CD14-positive monocyte (primary cell): ENCODE measurements at regions not wholly inside any gene's neighbourhood (a gene's known extent, or its start where the extent isn't known, plus 50 kb on each side); places are given as distances from the start of the nearest gene placed in this dataset.

ENCODE experiments used
- DNase-seq, 3 donors: peaks; one replicate each; pipeline ENCODE4 v3.0.0-alpha.2; 2011 to 2022
- H2AFZ ChIP-seq: 2 replicates; pipeline ENCODE4 v1.6.0; 2012; ENCODE audit warnings: mild to moderate bottlenecking, low read depth, low read length, inconsistent platforms; ENCODE audit not compliant: insufficient read depth, poor library complexity, severe bottlenecking
- H3K27ac ChIP-seq, 2 donors: 1 replicate in 1 of 2; 2 replicates in 1 of 2; pipeline ENCODE4 v1.5.1; 2012 to 2013; ENCODE audit warnings: low read length in 2 of 2, control low read depth in 1 of 2, inconsistent platforms in 1 of 2, low read depth in 1 of 2, mild to moderate bottlenecking in 1 of 2
- H3K27me3 ChIP-seq, 2 donors: one replicate each; pipeline versions ENCODE4 v1.6.0 to v1.6.1; 2011 to 2013; ENCODE audit warnings: low read length in 2 of 2; ENCODE audit not compliant: control insufficient read depth in 2 of 2, insufficient read depth in 2 of 2
- H3K36me3 ChIP-seq, 2 donors: replicated peaks in 1 of 2; 1 replicate in 1 of 2; 2 replicates in 1 of 2; pipeline versions ENCODE4 v1.5.1 to v1.6.1; 2012 to 2013; ENCODE audit warnings: low read length in 2 of 2, control low read depth in 1 of 2, inconsistent platforms in 1 of 2, mild to moderate bottlenecking in 1 of 2; ENCODE audit not compliant: insufficient read depth in 2 of 2, control insufficient read depth in 1 of 2
- H3K4me1 ChIP-seq, 2 donors: 1 replicate in 1 of 2; 2 replicates in 1 of 2; pipeline versions ENCODE4 v1.5.1 to v1.6.1; 2012 to 2013; ENCODE audit warnings: low read length in 2 of 2, control low read depth in 1 of 2, inconsistent platforms in 1 of 2, mild to moderate bottlenecking in 1 of 2, moderate library complexity in 1 of 2; ENCODE audit not compliant: insufficient read depth in 2 of 2, control insufficient read depth in 1 of 2
- H3K4me2 ChIP-seq: replicated peaks from 2 replicates; pipeline ENCODE3; 2012; ENCODE audit warnings: low read length, moderate library complexity, mild to moderate bottlenecking; ENCODE audit not compliant: poor library complexity, severe bottlenecking; ENCODE audit errors: extremely low read depth
- H3K4me3 ChIP-seq, 3 experiments: fragments of 200-600 bp in 1 of 3; sonication (generic) in 1 of 3; replicated peaks in 1 of 3; 1 replicate in 2 of 3; 2 replicates in 1 of 3; pipeline ENCODE4 v1.5.1; 2011 to 2013; ENCODE audit warnings: low read length in 3 of 3, mild to moderate bottlenecking in 3 of 3, control low read depth in 2 of 3, low read depth in 2 of 3, inconsistent platforms in 1 of 3, moderate library complexity in 1 of 3
- H3K79me2 ChIP-seq: 2 replicates; pipeline ENCODE4 v1.6.0; 2012; ENCODE audit warnings: mild to moderate bottlenecking, control low read depth, inconsistent platforms, low read length, moderate library complexity; ENCODE audit not compliant: insufficient read depth
- H3K9ac ChIP-seq: 2 replicates; pipeline ENCODE4 v1.6.0; 2017; ENCODE audit warnings: low read length, mild to moderate bottlenecking; ENCODE audit not compliant: insufficient read depth, poor library complexity, severe bottlenecking
- H3K9me3 ChIP-seq, 2 donors: replicated peaks in 1 of 2; 1 replicate in 1 of 2; 2 replicates in 1 of 2; pipeline versions ENCODE4 v1.5.1 to v1.6.1; 2012 to 2013; ENCODE audit warnings: low read length in 2 of 2, control low read depth in 1 of 2; ENCODE audit not compliant: control insufficient read depth in 1 of 2, insufficient read depth in 1 of 2
- H4K20me1 ChIP-seq: 2 replicates; pipeline ENCODE4 v1.6.0; 2012; ENCODE audit warnings: mild to moderate bottlenecking, low read length, control low read depth, moderate library complexity; ENCODE audit not compliant: insufficient read depth
- H3K27ac Mint-ChIP-seq, 7 donors: one replicate each; pipeline ENCODE4 v1.8.0; 2020; ENCODE audit warnings: mild to moderate bottlenecking in 7 of 7, mixed read lengths in 7 of 7, moderate library complexity in 6 of 7, inconsistent platforms in 2 of 7
- H3K27me3 Mint-ChIP-seq, 3 donors: one replicate each; pipeline ENCODE4 v1.8.0; 2021 to 2022; ENCODE audit warnings: low read depth in 3 of 3, mild to moderate bottlenecking in 3 of 3, mixed read lengths in 3 of 3, moderate library complexity in 3 of 3, inconsistent platforms in 1 of 3
- H3K36me3 Mint-ChIP-seq, 2 donors: one replicate each; pipeline ENCODE4 v1.8.0; 2020; ENCODE audit warnings: mixed read lengths in 2 of 2, inconsistent platforms in 1 of 2, mild to moderate bottlenecking in 1 of 2
- H3K4me1 Mint-ChIP-seq: one replicate; pipeline ENCODE4 v1.8.0; 2020; ENCODE audit warnings: mild to moderate bottlenecking, mixed read lengths
- H3K4me3 Mint-ChIP-seq, 2 donors: one replicate each; pipeline ENCODE4 v1.8.0; 2020; ENCODE audit warnings: mild to moderate bottlenecking in 2 of 2, mixed read lengths in 2 of 2, moderate library complexity in 1 of 2
- H3K9me3 Mint-ChIP-seq, 7 donors: one replicate each; pipeline ENCODE4 v1.8.0; 2020 to 2022; ENCODE audit warnings: mixed read lengths in 7 of 7, mild to moderate bottlenecking in 6 of 7, moderate library complexity in 6 of 7, inconsistent platforms in 2 of 7
- WGBS: methylation state at CpG from one replicate; pipeline ENCODE4 v1.1.5; 2013; ENCODE audit warnings: missing lambda C conversion rate; ENCODE audit not compliant: insufficient coverage; 5-methylcytosine and 5-hydroxymethylcytosine counted together
- intact Hi-C, 2 donors: fragments of 100-400 bp; cut with micrococcal nuclease; formaldehyde crosslinking; loops; one replicate each; pipeline versions ENCODE4 v1.15.0 to v1.15.1; 2023
- TF ChIP-seq, protein P1 (sequence below): fragments of 200-600 bp; IDR thresholded peaks from one replicate; pipeline ENCODE4 v1.8.0; 2022; ENCODE audit warnings: antibody characterized with exemption, mild to moderate bottlenecking

- Histone ChIP-seq H3K9ac (no peak overlapping the region), H3K4me1 (no peaks in the 10 kb centered on the region), H3K27ac (no peak overlapping the region), H2AFZ (no peak overlapping the region), H3K4me3 (no peak overlapping the region), H3K36me3 (no peaks in the 10 kb centered on the region), H3K27me3 (no peaks in the 10 kb centered on the region), H4K20me1 (no peaks in the 10 kb centered on the region), H3K4me2 (no peak overlapping the region), H3K9me3 (peaks cover 0 to 5% of the 10 kb centered on the region in 2 donors), H3K79me2 (no peaks in the 10 kb centered on the region)
- Mint-ChIP-seq H3K36me3 (no peaks in the 10 kb centered on the region), H3K4me1 (no peaks in the 10 kb centered on the region), H3K4me3 (no peak overlapping the region), H3K27ac (no peak overlapping the region), H3K27me3 (peaks cover 0 to 3% (median 0%) of the 10 kb centered on the region in 3 donors), H3K9me3 (peaks cover 3 to 21% (median 5%) of the 10 kb centered on the region in 7 donors)
- intact Hi-C loops = no loop called here
- 79% methylated on average over 6 of the region's 8 CpGs for WGBS
- TF ChIP-seq, protein P1, sequence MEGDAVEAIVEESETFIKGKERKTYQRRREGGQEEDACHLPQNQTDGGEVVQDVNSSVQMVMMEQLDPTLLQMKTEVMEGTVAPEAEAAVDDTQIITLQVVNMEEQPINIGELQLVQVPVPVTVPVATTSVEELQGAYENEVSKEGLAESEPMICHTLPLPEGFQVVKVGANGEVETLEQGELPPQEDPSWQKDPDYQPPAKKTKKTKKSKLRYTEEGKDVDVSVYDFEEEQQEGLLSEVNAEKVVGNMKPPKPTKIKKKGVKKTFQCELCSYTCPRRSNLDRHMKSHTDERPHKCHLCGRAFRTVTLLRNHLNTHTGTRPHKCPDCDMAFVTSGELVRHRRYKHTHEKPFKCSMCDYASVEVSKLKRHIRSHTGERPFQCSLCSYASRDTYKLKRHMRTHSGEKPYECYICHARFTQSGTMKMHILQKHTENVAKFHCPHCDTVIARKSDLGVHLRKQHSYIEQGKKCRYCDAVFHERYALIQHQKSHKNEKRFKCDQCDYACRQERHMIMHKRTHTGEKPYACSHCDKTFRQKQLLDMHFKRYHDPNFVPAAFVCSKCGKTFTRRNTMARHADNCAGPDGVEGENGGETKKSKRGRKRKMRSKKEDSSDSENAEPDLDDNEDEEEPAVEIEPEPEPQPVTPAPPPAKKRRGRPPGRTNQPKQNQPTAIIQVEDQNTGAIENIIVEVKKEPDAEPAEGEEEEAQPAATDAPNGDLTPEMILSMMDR = no peak
- DNase-seq = no peak
These were observed 738.3 kb upstream of the EEF2KMT start for GRCh38 chr16:5835876-5836275.

DNA sequence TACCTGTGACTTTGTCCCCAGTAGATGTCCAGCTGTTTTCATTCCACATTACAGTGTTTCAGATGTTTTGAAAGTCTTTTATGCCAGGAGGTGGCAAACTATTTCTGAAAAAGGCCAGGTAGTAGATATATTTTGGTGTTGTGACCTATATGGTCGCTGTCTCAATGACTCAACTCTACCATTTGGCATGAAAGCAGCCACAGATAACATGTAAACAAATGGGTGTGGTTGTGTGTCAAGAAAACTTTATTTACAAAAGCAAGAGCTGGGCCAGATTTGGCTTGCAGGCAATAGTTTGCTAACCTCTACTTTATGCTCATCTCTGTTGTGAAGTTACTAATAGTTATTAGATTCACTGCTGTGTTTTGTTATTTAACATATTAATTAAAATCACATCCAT, 728.7 kb upstream of the EEF2KMT start:
- Histone ChIP-seq H4K20me1 (no peaks in the 10 kb centered on the region), H3K79me2 (no peaks in the 10 kb centered on the region), H3K27me3 (no peaks in the 10 kb centered on the region), H3K4me2 (no peak overlapping the region), H3K27ac (no peak overlapping the region), H3K4me3 (no peak overlapping the region), H3K9me3 (no peaks in the 10 kb centered on the region), H3K9ac (no peak overlapping the region), H3K4me1 (no peaks in the 10 kb centered on the region), H3K36me3 (no peaks in the 10 kb centered on the region), H2AFZ (no peak overlapping the region)
- no CpG with 5 or more reads among the region's 1 CpG for WGBS
- intact Hi-C loops = no loop called here
- no peak for DNase-seq
- H3K27ac Mint-ChIP-seq = no peak overlapping the region
- TF ChIP-seq, protein P1 = no peak
- no peak overlapping the region for H3K4me3 Mint-ChIP-seq
- peaks cover 0 to 13% (median 2%) of the 10 kb centered on the region in 7 donors for H3K9me3 Mint-ChIP-seq
- peaks cover 0 to 3% (median 1%) of the 10 kb centered on the region in 3 donors for H3K27me3 Mint-ChIP-seq
- H3K36me3 Mint-ChIP-seq = no peaks in the 10 kb centered on the region
- no peaks in the 10 kb centered on the region for H3K4me1 Mint-ChIP-seq
